HEK293 (cell line): ENCODE measurements at regions not wholly inside any gene's neighbourhood (a gene's known extent, or its start where the extent isn't known, plus 50 kb on each side); places are given as distances from the start of the nearest gene placed in this dataset.

Source experiments
- CTCF ChIA-PET: fragments of 350-600 bp; formaldehyde crosslinking; extraction: SDS; loops from one replicate; lab custom pipeline; 2021; ENCODE audit warnings: antibody characterized with exemption; lab: Yijun Ruan, JAX
- POLR2A ChIA-PET: fragments of 300-600 bp; formaldehyde crosslinking; extraction: SDS; loops from one replicate; lab custom pipeline; 2020; ENCODE audit warnings: antibody characterized with exemption, inconsistent platforms; lab: Yijun Ruan, JAX
- H3K27ac ChIP-seq: fragments of 200-500 bp; sonication (Bioruptor generic); 2 replicates; pipeline ENCODE4 v1.5.1; 2014; ENCODE audit warnings: low read depth, low read length, control low read depth, inconsistent platforms; ENCODE audit errors: extremely low read depth
- H3K36me3 ChIP-seq, 2 experiments: fragments of 200-500 bp in 1 of 2; sonication (Bioruptor generic) in 1 of 2; 1 replicate in 1 of 2; 2 replicates in 1 of 2; pipeline ENCODE4 v1.5.1; 2014 to 2017; ENCODE audit warnings: inconsistent platforms in 2 of 2, low read length in 2 of 2; ENCODE audit not compliant: control insufficient read depth in 2 of 2, insufficient read depth in 1 of 2
- H3K4me1 ChIP-seq: fragments of 200-500 bp; sonication (Bioruptor generic); 2 replicates; pipeline ENCODE4 v1.5.1; 2014; ENCODE audit warnings: mild to moderate bottlenecking, low read length, inconsistent platforms; ENCODE audit not compliant: control insufficient read depth, insufficient read depth
- H3K4me3 ChIP-seq: 2 replicates; pipeline ENCODE4 v1.5.1; 2011; ENCODE audit warnings: low read depth, mild to moderate bottlenecking, control low read depth, low read length, moderate library complexity
- H3K9me3 ChIP-seq: fragments of 200-500 bp; sonication (Bioruptor generic); 2 replicates; pipeline ENCODE4 v1.5.1; 2014; ENCODE audit warnings: low read depth, low read length, inconsistent platforms; ENCODE audit not compliant: control insufficient read depth, insufficient read depth
- BCL11B ChIP-seq: fragments of 450-650 bp; formaldehyde crosslinking; IDR thresholded peaks from 2 replicates; pipeline ENCODE4 v1.5.1; 2016; ENCODE audit warnings: low read depth, missing biosample characterization, missing genetic modification characterization
- EGR2 ChIP-seq: fragments of 450-650 bp; formaldehyde crosslinking; IDR thresholded peaks from 2 replicates; pipeline ENCODE4 v1.5.1; 2016; ENCODE audit warnings: low read depth, missing biosample characterization, missing genetic modification characterization
- HOXC10 ChIP-seq: sonication (generic); formaldehyde crosslinking; IDR thresholded peaks from 2 replicates; pipeline ENCODE4 v1.8.1; 2023; ENCODE audit warnings: mild to moderate bottlenecking, missing genetic modification reagents
- HOXD13 ChIP-seq: sonication (generic); formaldehyde crosslinking; IDR thresholded peaks from 2 replicates; pipeline ENCODE4 v1.8.0; 2022; ENCODE audit warnings: missing genetic modification reagents, borderline replicate concordance
- OVOL3 ChIP-seq: fragments of 450-650 bp; formaldehyde crosslinking; IDR thresholded peaks from 2 replicates; pipeline ENCODE4 v1.5.1; 2016; ENCODE audit warnings: missing biosample characterization, missing genetic modification characterization
- YY2 ChIP-seq: fragments of 450-650 bp; formaldehyde crosslinking; IDR thresholded peaks from 2 replicates; pipeline ENCODE4 v1.5.1; 2016; ENCODE audit warnings: missing biosample characterization, missing genetic modification characterization
- ZBTB49 ChIP-seq: fragments of 450-650 bp; formaldehyde crosslinking; IDR thresholded peaks from 2 replicates; pipeline ENCODE4 v1.5.1; 2016; ENCODE audit warnings: missing biosample characterization, missing genetic modification characterization, low read depth
- ZNF23 ChIP-seq: fragments of 450-650 bp; formaldehyde crosslinking; IDR thresholded peaks from 2 replicates; pipeline ENCODE4 v1.5.1; 2016; ENCODE audit warnings: missing biosample characterization, missing genetic modification characterization, borderline replicate concordance
- ZNF239 ChIP-seq: fragments of 450-650 bp; formaldehyde crosslinking; IDR thresholded peaks from 2 replicates; pipeline ENCODE4 v1.5.1; 2016; ENCODE audit warnings: missing biosample characterization, missing genetic modification characterization
- ZNF26 ChIP-seq: fragments of 450-650 bp; formaldehyde crosslinking; IDR thresholded peaks from 2 replicates; pipeline ENCODE4 v1.5.1; 2016; ENCODE audit warnings: missing biosample characterization, missing genetic modification characterization
- ZNF274 ChIP-seq, 2 experiments: fragments of 200-500 bp in 1 of 2; fragments of 450-650 bp in 1 of 2; sonication (Bioruptor generic) in 1 of 2; formaldehyde crosslinking in 1 of 2; IDR thresholded peaks; 2 replicates each; pipeline versions ENCODE4 v1.5.1 to v1.6.1; 2014 to 2016; ENCODE audit warnings: borderline replicate concordance in 1 of 2, inconsistent platforms in 1 of 2, low read length in 1 of 2, missing biosample characterization in 1 of 2, missing genetic modification characterization in 1 of 2
- ZNF37A ChIP-seq: fragments of 450-650 bp; IDR thresholded peaks from 2 replicates; pipeline ENCODE4 v1.5.1; 2018; ENCODE audit warnings: missing biosample characterization, missing genetic modification characterization
- ZNF394 ChIP-seq: fragments of 450-650 bp; formaldehyde crosslinking; IDR thresholded peaks from 2 replicates; pipeline ENCODE4 v1.5.1; 2016; ENCODE audit warnings: missing biosample characterization, missing genetic modification characterization, mild to moderate bottlenecking, moderate library complexity, borderline replicate concordance
- ZNF404 ChIP-seq: fragments of 450-650 bp; formaldehyde crosslinking; IDR thresholded peaks from 2 replicates; pipeline ENCODE4 v1.5.1; 2017; ENCODE audit warnings: missing biosample characterization, missing genetic modification characterization
- ZNF433 ChIP-seq: fragments of 450-650 bp; formaldehyde crosslinking; IDR thresholded peaks from 2 replicates; pipeline ENCODE4 v1.5.1; 2016; ENCODE audit warnings: missing biosample characterization, missing genetic modification characterization, low read depth
- ZNF510 ChIP-seq: fragments of 450-650 bp; formaldehyde crosslinking; IDR thresholded peaks from 2 replicates; pipeline ENCODE4 v1.5.1; 2018; ENCODE audit warnings: mild to moderate bottlenecking, missing genetic modification characterization, missing biosample characterization; ENCODE audit not compliant: insufficient replicate concordance
- ZNF521 ChIP-seq: fragments of 450-650 bp; formaldehyde crosslinking; IDR thresholded peaks from 2 replicates; pipeline ENCODE4 v1.5.1; 2017; ENCODE audit warnings: missing biosample characterization, mild to moderate bottlenecking, missing genetic modification characterization
- ZNF530 ChIP-seq: fragments of 450-650 bp; formaldehyde crosslinking; IDR thresholded peaks from 2 replicates; pipeline ENCODE4 v1.5.1; 2016; ENCODE audit warnings: low read depth, missing biosample characterization, missing genetic modification characterization
- ZNF558 ChIP-seq: fragments of 450-650 bp; formaldehyde crosslinking; IDR thresholded peaks from 2 replicates; pipeline ENCODE4 v1.5.1; 2016; ENCODE audit warnings: missing biosample characterization, missing genetic modification characterization
- ZNF561 ChIP-seq: fragments of 450-650 bp; IDR thresholded peaks from 2 replicates; pipeline ENCODE4 v1.5.1; 2018; ENCODE audit warnings: missing biosample characterization, missing genetic modification characterization, borderline replicate concordance
- ZNF585B ChIP-seq: fragments of 450-650 bp; formaldehyde crosslinking; IDR thresholded peaks from 2 replicates; pipeline ENCODE4 v1.5.1; 2016; ENCODE audit warnings: missing biosample characterization, missing genetic modification characterization
- ZNF600 ChIP-seq: fragments of 450-650 bp; formaldehyde crosslinking; IDR thresholded peaks from 2 replicates; pipeline ENCODE4 v1.5.1; 2016; ENCODE audit warnings: missing biosample characterization, missing genetic modification characterization
- ZNF830 ChIP-seq: fragments of 450-650 bp; IDR thresholded peaks from 2 replicates; pipeline ENCODE4 v1.5.0; 2018; ENCODE audit warnings: missing biosample characterization, missing genetic modification characterization, low read depth, mild to moderate bottlenecking, moderate library complexity
- ZNF843 ChIP-seq: fragments of 450-650 bp; formaldehyde crosslinking; IDR thresholded peaks from 2 replicates; pipeline ENCODE4 v1.5.1; 2016; ENCODE audit warnings: missing biosample characterization, missing genetic modification characterization
- ZSCAN23 ChIP-seq: fragments of 450-650 bp; formaldehyde crosslinking; IDR thresholded peaks from 2 replicates; pipeline ENCODE4 v1.5.1; 2016; ENCODE audit warnings: missing biosample characterization, missing genetic modification characterization
- TF ChIP-seq, protein P1 (sequence below): fragments of 450-650 bp; formaldehyde crosslinking; IDR thresholded peaks from 2 replicates; pipeline ENCODE4 v1.5.1; 2017; ENCODE audit warnings: missing biosample characterization, missing genetic modification characterization
- TF ChIP-seq, protein P2 (sequence below): fragments of 450-650 bp; formaldehyde crosslinking; IDR thresholded peaks from 2 replicates; pipeline ENCODE4 v1.5.1; 2016; ENCODE audit warnings: missing biosample characterization, missing genetic modification characterization

GRCh38 chr4:125483278-125483677, 168.5 kb downstream of the FAT4 start:
- no peak for TF ChIP-seq BCL11B (tag by site-specific recombination)
- no peak for TF ChIP-seq HOXD13 (CRISPR knock-in tag)
- POLR2A ChIA-PET = interaction anchor here (0.6 kb wide), 1 partner anchor 21 kb away, joined by 4 read pairs; no protein-coding TSS in a partner anchor
- Histone ChIP-seq H3K36me3 (peaks cover 0 to 8% of the 10 kb centered on the region in 2 experiments; a peak in 2 of 3 replicates), H3K9me3 (no peaks in the 10 kb centered on the region), H3K4me3 (no peak overlapping the region), H3K27ac (no peak overlapping the region), H3K4me1 (no peaks in the 10 kb centered on the region)
- CTCF ChIA-PET = no interaction called here

GRCh38 chr4:125484912-125485311, 170.2 kb downstream of the FAT4 start:
- no peaks in the 10 kb centered on the region for H3K4me1 ChIP-seq
- H3K9me3 ChIP-seq = no peaks in the 10 kb centered on the region
- H3K4me3 ChIP-seq = no peak overlapping the region
- CTCF ChIA-PET = no interaction called here
- H3K27ac ChIP-seq = no peak overlapping the region
- peaks cover 0 to 9% of the 10 kb centered on the region in 2 experiments; a peak in 1 of 3 replicates for H3K36me3 ChIP-seq
- TF ChIP-seq HOXD13 (CRISPR knock-in tag) = no peak
- TF ChIP-seq ZNF585B (tag by site-specific recombination) = no peak
- TF ChIP-seq YY2 (tag by site-specific recombination) = no peak
- TF ChIP-seq ZNF433 = no peak
- no peak for TF ChIP-seq ZNF600 (tag by site-specific recombination)
- TF ChIP-seq ZNF394 (tag by site-specific recombination) = no peak
- TF ChIP-seq, all 188 proteins: peak for 0
- POLR2A ChIA-PET = no interaction called here

DNA sequence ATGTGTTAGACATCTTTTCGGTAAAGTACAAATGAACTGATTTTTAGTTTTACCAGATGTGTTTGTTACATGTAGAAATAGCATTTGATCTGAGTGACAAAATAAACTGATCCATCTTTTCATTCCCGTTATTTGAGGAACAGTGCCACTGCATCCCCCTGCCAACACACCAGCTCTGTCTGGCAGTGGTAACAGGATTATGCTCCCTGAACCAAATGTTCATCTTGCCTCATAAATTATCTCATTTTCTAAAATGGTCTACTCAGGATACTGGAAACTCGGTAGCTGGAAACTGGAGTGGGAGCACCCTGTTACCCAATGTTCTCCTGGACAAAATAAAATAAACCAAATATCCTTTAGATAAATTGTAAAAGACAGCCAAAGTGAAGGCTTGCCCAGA, 171.6 kb downstream of the FAT4 start:
- no peak for TF ChIP-seq ZNF274 (IDR thresholded peaks at IDR 0.05; ENCODE audit: low read length)
- no peak for TF ChIP-seq ZNF274 (tag by site-specific recombination; IDR thresholded peaks at IDR 0.05; ENCODE audit: borderline replicate concordance)
- no peak for TF ChIP-seq ZNF404
- TF ChIP-seq ZNF37A (tag by site-specific recombination) = no peak
- no peak for TF ChIP-seq ZNF558
- TF ChIP-seq OVOL3 (tag by site-specific recombination) = no peak
- no peak for TF ChIP-seq ZNF521 (tag by site-specific recombination)
- no peak for TF ChIP-seq ZNF239 (tag by site-specific recombination)
- TF ChIP-seq ZNF561 (tag by site-specific recombination) = no peak
- TF ChIP-seq ZNF23 = no peak
- TF ChIP-seq HOXC10 = no peak
- no peak for TF ChIP-seq ZSCAN23
- TF ChIP-seq ZBTB49 (tag by site-specific recombination) = no peak
- no peak for TF ChIP-seq ZNF530 (tag by site-specific recombination)
- TF ChIP-seq ZNF26 (tag by site-specific recombination) = no peak
- TF ChIP-seq ZNF830 (tag by site-specific recombination) = no peak
- TF ChIP-seq, protein P1, sequence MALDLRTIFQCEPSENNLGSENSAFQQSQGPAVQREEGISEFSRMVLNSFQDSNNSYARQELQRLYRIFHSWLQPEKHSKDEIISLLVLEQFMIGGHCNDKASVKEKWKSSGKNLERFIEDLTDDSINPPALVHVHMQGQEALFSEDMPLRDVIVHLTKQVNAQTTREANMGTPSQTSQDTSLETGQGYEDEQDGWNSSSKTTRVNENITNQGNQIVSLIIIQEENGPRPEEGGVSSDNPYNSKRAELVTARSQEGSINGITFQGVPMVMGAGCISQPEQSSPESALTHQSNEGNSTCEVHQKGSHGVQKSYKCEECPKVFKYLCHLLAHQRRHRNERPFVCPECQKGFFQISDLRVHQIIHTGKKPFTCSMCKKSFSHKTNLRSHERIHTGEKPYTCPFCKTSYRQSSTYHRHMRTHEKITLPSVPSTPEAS = no peak
- no peak for TF ChIP-seq ZNF510 (tag by site-specific recombination)
- no peak for TF ChIP-seq ZNF843 (tag by site-specific recombination)
- TF ChIP-seq EGR2 (tag by site-specific recombination) = no peak
- TF ChIP-seq, protein P2, sequence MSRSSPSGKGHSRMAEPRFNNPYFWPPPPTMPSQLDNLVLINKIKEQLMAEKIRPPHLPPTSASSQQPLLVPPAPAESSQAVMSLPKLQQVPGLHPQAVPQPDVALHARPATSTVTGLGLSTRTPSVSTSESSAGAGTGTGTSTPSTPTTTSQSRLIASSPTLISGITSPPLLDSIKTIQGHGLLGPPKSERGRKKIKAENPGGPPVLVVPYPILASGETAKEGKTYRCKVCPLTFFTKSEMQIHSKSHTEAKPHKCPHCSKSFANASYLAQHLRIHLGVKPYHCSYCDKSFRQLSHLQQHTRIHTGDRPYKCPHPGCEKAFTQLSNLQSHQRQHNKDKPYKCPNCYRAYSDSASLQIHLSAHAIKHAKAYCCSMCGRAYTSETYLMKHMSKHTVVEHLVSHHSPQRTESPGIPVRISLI (tag by site-specific recombination) = no peak
- Histone ChIP-seq H3K27ac (no peak overlapping the region), H3K36me3 (peaks cover 0 to 14% of the 10 kb centered on the region in 2 experiments; a peak in 1 of 3 replicates), H3K4me1 (no peaks in the 10 kb centered on the region), H3K9me3 (no peaks in the 10 kb centered on the region), H3K4me3 (no peak overlapping the region)
- CTCF ChIA-PET = no interaction called here
- POLR2A ChIA-PET = no interaction called here
